Astrocyte (in vitro differentiated cells and primary cell): ENCODE measurements at regions not wholly inside any gene's neighbourhood (a gene's known extent, or its start where the extent isn't known, plus 50 kb on each side); places are given as distances from the start of the nearest gene placed in this dataset.
A peak's percentile ranks its signal among the peaks of the same experiment; 100 is the strongest.

ENCODE experiments used
- DNase-seq: peaks from one replicate; pipeline ENCODE4 v3.0.0-alpha.2; 2010; ENCODE audit warnings: low read depth
- FAIRE-seq: peaks from 2 replicates; lab custom pipeline; 2011; peaks lifted over from hg19 to GRCh38; lab: Jason Lieb, UNC
- H2AFZ ChIP-seq: 2 replicates; pipeline ENCODE4 v1.6.0; 2012; ENCODE audit warnings: low read depth, low read length, inconsistent platforms
- H3K27ac ChIP-seq: 2 replicates; pipeline ENCODE4 v1.5.1; 2011; ENCODE audit warnings: low read depth, low read length, inconsistent platforms
- H3K27me3 ChIP-seq: 2 replicates; pipeline ENCODE4 v1.6.0; 2011; ENCODE audit warnings: low read length, inconsistent platforms; ENCODE audit not compliant: insufficient read depth
- H3K36me3 ChIP-seq: 2 replicates; pipeline ENCODE4 v1.5.1; 2011; ENCODE audit warnings: low read length, inconsistent platforms; ENCODE audit not compliant: insufficient read depth
- H3K4me1 ChIP-seq: 2 replicates; pipeline ENCODE4 v1.5.1; 2011; ENCODE audit warnings: low read length, inconsistent platforms; ENCODE audit not compliant: insufficient read depth
- H3K4me2 ChIP-seq: 2 replicates; pipeline ENCODE4 v1.6.0; 2012; ENCODE audit warnings: low read length, inconsistent platforms
- H3K4me3 ChIP-seq: 2 replicates; pipeline ENCODE4 v1.5.1; 2011; ENCODE audit warnings: low read depth, mild to moderate bottlenecking, low read length, inconsistent platforms; ENCODE audit not compliant: insufficient read depth
- H3K79me2 ChIP-seq: 2 replicates; pipeline ENCODE4 v1.6.0; 2012; ENCODE audit warnings: mild to moderate bottlenecking, low read length, inconsistent platforms; ENCODE audit not compliant: insufficient read depth
- H3K9ac ChIP-seq: 2 replicates; pipeline ENCODE4 v1.6.0; 2012; ENCODE audit warnings: mild to moderate bottlenecking, low read length, inconsistent platforms
- H3K9me3 ChIP-seq: 2 replicates; pipeline ENCODE4 v1.5.1; 2012; ENCODE audit warnings: low read depth, mild to moderate bottlenecking, low read length, inconsistent platforms; ENCODE audit not compliant: insufficient read depth
- H4K20me1 ChIP-seq: 2 replicates; pipeline ENCODE4 v1.6.0; 2012; ENCODE audit warnings: low read length, inconsistent platforms; ENCODE audit not compliant: insufficient read depth
- H3K27ac Mint-ChIP-seq: one replicate; pipeline ENCODE4 v1.8.0; 2021; ENCODE audit warnings: mild to moderate bottlenecking, mixed read lengths; ENCODE audit not compliant: unreplicated experiment
- H3K27me3 Mint-ChIP-seq: one replicate; pipeline ENCODE4 v1.8.0; 2021; ENCODE audit warnings: low read depth, mixed read lengths; ENCODE audit not compliant: unreplicated experiment
- H3K36me3 Mint-ChIP-seq: one replicate; pipeline ENCODE4 v1.8.0; 2021; ENCODE audit warnings: low read depth, mixed read lengths; ENCODE audit not compliant: unreplicated experiment
- H3K4me1 Mint-ChIP-seq: one replicate; pipeline ENCODE4 v1.8.0; 2021; ENCODE audit warnings: low read depth, mixed read lengths; ENCODE audit not compliant: unreplicated experiment
- H3K4me3 Mint-ChIP-seq: one replicate; pipeline ENCODE4 v1.8.0; 2021; ENCODE audit warnings: mild to moderate bottlenecking, moderate library complexity, mixed read lengths; ENCODE audit not compliant: unreplicated experiment
- H3K9me3 Mint-ChIP-seq: one replicate; pipeline ENCODE4 v1.8.0; 2021; ENCODE audit warnings: mild to moderate bottlenecking, mixed read lengths; ENCODE audit not compliant: unreplicated experiment
- CTCF ChIP-seq: IDR thresholded peaks from 2 replicates; pipeline ENCODE4 v1.5.1; 2011; ENCODE audit warnings: low read depth, mild to moderate bottlenecking, inconsistent platforms, low read length, moderate library complexity; ENCODE audit not compliant: insufficient read depth
- EZH2 ChIP-seq: IDR thresholded peaks from 2 replicates; pipeline ENCODE4 v1.6.1; 2012; ENCODE audit warnings: mild to moderate bottlenecking, low read length, inconsistent platforms; ENCODE audit not compliant: insufficient read depth

DNA sequence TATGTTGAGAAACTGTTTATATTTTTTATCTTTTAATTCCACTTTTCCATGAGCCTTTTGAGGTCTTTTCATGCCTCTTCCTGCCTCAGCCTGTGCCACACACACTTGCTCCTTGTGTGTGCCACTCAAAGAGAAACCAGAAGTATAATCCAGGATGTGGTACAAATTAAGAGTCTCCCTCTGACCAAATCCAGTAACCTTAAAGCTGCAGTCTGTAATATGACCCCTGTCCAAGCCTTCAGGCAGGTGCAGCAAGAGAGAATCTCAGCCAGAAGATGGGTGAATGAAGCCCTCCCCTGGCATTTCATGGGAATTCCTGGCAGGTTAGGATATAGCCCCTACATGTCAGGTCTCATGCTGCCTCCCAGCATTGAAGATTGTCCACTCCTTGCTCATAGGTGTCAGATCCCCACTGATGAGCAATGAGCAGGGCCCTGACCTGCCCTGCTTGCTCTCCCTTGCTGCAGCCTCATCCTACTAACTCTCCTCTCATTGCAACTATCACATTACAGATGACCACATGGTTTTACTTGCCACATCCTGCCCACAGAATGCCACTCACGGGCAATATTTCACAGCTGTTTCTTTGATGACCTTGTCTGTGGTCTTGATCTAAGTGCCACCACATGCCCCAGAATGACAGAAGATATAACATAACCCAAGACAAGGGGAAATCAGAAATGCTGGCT lies 169.3 kb downstream of the SEC16B start:
- Histone ChIP-seq H3K27me3 (peaks cover 2% of the 10 kb centered on the region), H3K9ac (no peak overlapping the region), H3K4me1 (no peaks in the 10 kb centered on the region), H3K4me2 (no peak overlapping the region), H4K20me1 (no peaks in the 10 kb centered on the region), H3K27ac (no peak overlapping the region), H3K36me3 (no peaks in the 10 kb centered on the region), H3K79me2 (no peaks in the 10 kb centered on the region), H2AFZ (no peak overlapping the region), H3K9me3 (no peaks in the 10 kb centered on the region), H3K4me3 (no peak overlapping the region)
- Mint-ChIP-seq H3K27ac (no peak overlapping the region), H3K9me3 (peaks cover 22% of the 10 kb centered on the region), H3K36me3 (no peaks in the 10 kb centered on the region), H3K27me3 (peaks cover 7% of the 10 kb centered on the region), H3K4me1 (peaks cover 29% of the 10 kb centered on the region), H3K4me3 (no peak overlapping the region)
- peak; percentile 72 for DNase-seq
- TF ChIP-seq CTCF, result no peak
- no peak for TF ChIP-seq EZH2
- no peak for FAIRE-seq

GRCh38 chr1:177799746-177800145 lies 170.1 kb downstream of the SEC16B start:
- no peak overlapping the region for H2AFZ ChIP-seq
- Mint-ChIP-seq H3K9me3 (peaks cover 19% of the 10 kb centered on the region), H3K36me3 (no peaks in the 10 kb centered on the region), H3K27ac (no peak overlapping the region), H3K4me3 (no peak overlapping the region), H3K4me1 (peaks cover 29% of the 10 kb centered on the region), H3K27me3 (peaks cover 7% of the 10 kb centered on the region)
- FAIRE-seq (peak; percentile 5), DNase-seq (no peak)
- peaks cover 2% of the 10 kb centered on the region for H3K27me3 ChIP-seq
- H3K79me2 ChIP-seq, result no peaks in the 10 kb centered on the region
- H4K20me1 ChIP-seq, result no peaks in the 10 kb centered on the region
- no peaks in the 10 kb centered on the region for H3K36me3 ChIP-seq
- no peak overlapping the region for H3K9ac ChIP-seq
- H3K4me2 ChIP-seq, result no peak overlapping the region
- TF ChIP-seq EZH2, result no peak
- TF ChIP-seq CTCF, result no peak
- no peak overlapping the region for H3K4me3 ChIP-seq
- H3K9me3 ChIP-seq, result no peaks in the 10 kb centered on the region
- no peak overlapping the region for H3K27ac ChIP-seq
- no peaks in the 10 kb centered on the region for H3K4me1 ChIP-seq

- Histone ChIP-seq H3K4me3 (no peak overlapping the region), H4K20me1 (no peaks in the 10 kb centered on the region), H3K27ac (no peak overlapping the region), H3K79me2 (no peaks in the 10 kb centered on the region), H3K9me3 (no peaks in the 10 kb centered on the region), H3K36me3 (no peaks in the 10 kb centered on the region), H3K4me1 (no peaks in the 10 kb centered on the region), H3K27me3 (peaks cover 2% of the 10 kb centered on the region), H3K4me2 (no peak overlapping the region), H2AFZ (no peak overlapping the region), H3K9ac (no peak overlapping the region)
- no peak for TF ChIP-seq EZH2
- TF ChIP-seq CTCF, result no peak
- no peak overlapping the region for H3K27ac Mint-ChIP-seq
- H3K27me3 Mint-ChIP-seq, result peaks cover 2% of the 10 kb centered on the region
- no peak for DNase-seq
- peaks cover 32% of the 10 kb centered on the region for H3K4me1 Mint-ChIP-seq
- FAIRE-seq, result no peak
- no peak overlapping the region for H3K4me3 Mint-ChIP-seq
- no peaks in the 10 kb centered on the region for H3K36me3 Mint-ChIP-seq
- peaks cover 10% of the 10 kb centered on the region for H3K9me3 Mint-ChIP-seq
Measured at GRCh38 chr1:177798614-177799013, 171.2 kb downstream of the SEC16B start.
